Keratinocyte (primary cell): ENCODE measurements at regions not wholly inside any gene's neighbourhood (a gene's known extent, or its start where the extent isn't known, plus 50 kb on each side); places are given as distances from the start of the nearest gene placed in this dataset.

Source experiments
- EZH2 ChIP-seq: IDR thresholded peaks from one replicate; pipeline ENCODE4 v1.6.1; 2012; ENCODE audit warnings: inconsistent platforms, mild to moderate bottlenecking, low read length, moderate library complexity
- TF ChIP-seq, protein P1 (sequence below), 3 experiments: IDR thresholded peaks in 1 of 3; conservative IDR thresholded peaks in 1 of 3; optimal IDR thresholded peaks in 1 of 3; 2 replicates in 2 of 3; 3 replicates in 1 of 3; pipeline versions ENCODE3 to v1.5.1; 2011; ENCODE audit warnings: low read length in 3 of 3, mild to moderate bottlenecking in 3 of 3, moderate library complexity in 2 of 3, control low read depth in 1 of 3, inconsistent platforms in 1 of 3; ENCODE audit not compliant: insufficient read depth in 2 of 3; ENCODE audit errors: extremely low read depth in 1 of 3

DNA sequence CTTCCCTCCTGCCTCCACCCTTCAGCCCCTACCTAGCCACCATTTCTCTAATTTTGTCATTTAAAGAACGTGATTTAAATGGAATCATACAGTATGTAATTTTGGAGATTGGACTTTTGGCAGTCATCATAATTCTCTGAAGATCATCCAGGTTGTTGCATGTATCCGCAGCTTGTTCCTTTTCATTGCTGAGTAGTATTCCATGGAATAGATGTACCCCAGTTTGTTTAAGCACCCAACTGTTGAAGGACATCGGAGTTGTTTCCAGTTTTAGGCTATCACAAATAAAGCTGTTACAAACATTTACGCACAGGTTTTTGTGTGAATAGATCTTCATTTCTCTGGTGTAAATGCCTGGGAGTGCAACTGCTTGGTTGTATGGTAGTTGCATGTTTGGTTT lies 61.1 kb upstream of the PWP1 start:
- TF ChIP-seq, protein P1, sequence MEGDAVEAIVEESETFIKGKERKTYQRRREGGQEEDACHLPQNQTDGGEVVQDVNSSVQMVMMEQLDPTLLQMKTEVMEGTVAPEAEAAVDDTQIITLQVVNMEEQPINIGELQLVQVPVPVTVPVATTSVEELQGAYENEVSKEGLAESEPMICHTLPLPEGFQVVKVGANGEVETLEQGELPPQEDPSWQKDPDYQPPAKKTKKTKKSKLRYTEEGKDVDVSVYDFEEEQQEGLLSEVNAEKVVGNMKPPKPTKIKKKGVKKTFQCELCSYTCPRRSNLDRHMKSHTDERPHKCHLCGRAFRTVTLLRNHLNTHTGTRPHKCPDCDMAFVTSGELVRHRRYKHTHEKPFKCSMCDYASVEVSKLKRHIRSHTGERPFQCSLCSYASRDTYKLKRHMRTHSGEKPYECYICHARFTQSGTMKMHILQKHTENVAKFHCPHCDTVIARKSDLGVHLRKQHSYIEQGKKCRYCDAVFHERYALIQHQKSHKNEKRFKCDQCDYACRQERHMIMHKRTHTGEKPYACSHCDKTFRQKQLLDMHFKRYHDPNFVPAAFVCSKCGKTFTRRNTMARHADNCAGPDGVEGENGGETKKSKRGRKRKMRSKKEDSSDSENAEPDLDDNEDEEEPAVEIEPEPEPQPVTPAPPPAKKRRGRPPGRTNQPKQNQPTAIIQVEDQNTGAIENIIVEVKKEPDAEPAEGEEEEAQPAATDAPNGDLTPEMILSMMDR (optimal IDR thresholded peaks at IDR 0.05 in 1 of 3, IDR thresholded peaks at IDR 0.05 in 1 of 3, conservative IDR thresholded peaks at IDR 0.05 in 1 of 3; ENCODE audit: extremely low read depth in 1 of 3, insufficient read depth in 2 of 3, low read length in 3 of 3): no peak
- no peak for TF ChIP-seq EZH2
